Small intestine (tissue), 7 donors: ENCODE measurements at regions not wholly inside any gene's neighbourhood (a gene's known extent, or its start where the extent isn't known, plus 50 kb on each side); places are given as distances from the start of the nearest gene placed in this dataset.
"Not testable (repeated sequence)": the region's sequence is repeated elsewhere in the genome, so short reads cannot be mapped to it uniquely, and the experiment has no call there.

Experiments
- DNase-seq, 2 donors: peaks; one replicate each; pipeline versions ENCODE4 v3.0.0 to v3.0.0-alpha.2; 2013
- FAIRE-seq: peaks from 2 replicates; lab custom pipeline; 2012; peaks lifted over from hg19 to GRCh38; lab: Jason Lieb, UNC
- H3K27ac ChIP-seq, 3 donors: one replicate each; pipeline ENCODE4 v1.5.1; 2013; ENCODE audit warnings: low read length in 2 of 3, mild to moderate bottlenecking in 2 of 3, control low read depth in 1 of 3, inconsistent platforms in 1 of 3, low read depth in 1 of 3, moderate library complexity in 1 of 3
- H3K27me3 ChIP-seq, 3 donors: one replicate each; pipeline ENCODE4 v1.6.1; 2013; ENCODE audit warnings: low read length in 3 of 3, inconsistent platforms in 1 of 3; ENCODE audit not compliant: control insufficient read depth in 3 of 3, insufficient read depth in 3 of 3
- H3K36me3 ChIP-seq, 3 donors: one replicate each; pipeline ENCODE4 v1.6.1; 2013; ENCODE audit warnings: low read length in 3 of 3, inconsistent platforms in 1 of 3, low read depth in 1 of 3, mild to moderate bottlenecking in 1 of 3, moderate library complexity in 1 of 3; ENCODE audit not compliant: control insufficient read depth in 3 of 3, insufficient read depth in 2 of 3
- H3K4me1 ChIP-seq, 3 donors: one replicate each; pipeline ENCODE4 v1.6.1; 2013; ENCODE audit warnings: low read length in 2 of 3, inconsistent platforms in 1 of 3, low read depth in 1 of 3, mild to moderate bottlenecking in 1 of 3, moderate library complexity in 1 of 3; ENCODE audit not compliant: control insufficient read depth in 3 of 3, insufficient read depth in 2 of 3
- H3K4me3 ChIP-seq, 3 donors: one replicate each; pipeline ENCODE4 v1.5.1; 2013; ENCODE audit warnings: low read length in 3 of 3, control low read depth in 1 of 3, inconsistent platforms in 1 of 3, low read depth in 1 of 3, mild to moderate bottlenecking in 1 of 3, moderate library complexity in 1 of 3
- H3K9me3 ChIP-seq, 2 donors: one replicate each; pipeline ENCODE4 v1.6.1; 2013; ENCODE audit warnings: low read depth in 1 of 2, low read length in 1 of 2; ENCODE audit not compliant: control insufficient read depth in 2 of 2, insufficient read depth in 1 of 2
- WGBS, 3 donors: extraction: QIAGEN DNeasy Blood & Tissue Kit; methylation state at CpG; one replicate each; pipeline ENCODE4 v1.1.7; 2013; 5-methylcytosine and 5-hydroxymethylcytosine counted together
- donor health status: healthy with polysubstance abuse.
- donor health status: control.
- donor health status: control.
- donor health status: Bipolar disorder and iron deficiency.
- donor health status: healthy.

- FAIRE-seq (no peak), DNase-seq (no peak)
- WGBS, 3 donors, result 54 to 65% (median 57%) methylated on average over 4 of the region's 4 CpGs
- Histone ChIP-seq H3K27me3 (no peaks in the 10 kb centered on the region), H3K4me1 (no peaks in the 10 kb centered on the region), H3K4me3 (no peak overlapping the region), H3K36me3 (no peaks in the 10 kb centered on the region), H3K27ac (no peak overlapping the region), H3K9me3 (peaks cover 0 to 4% of the 10 kb centered on the region in 2 donors)
Measured at GRCh38 chr6:67011441-67011840, 1304.4 kb upstream of the EYS start.

DNA sequence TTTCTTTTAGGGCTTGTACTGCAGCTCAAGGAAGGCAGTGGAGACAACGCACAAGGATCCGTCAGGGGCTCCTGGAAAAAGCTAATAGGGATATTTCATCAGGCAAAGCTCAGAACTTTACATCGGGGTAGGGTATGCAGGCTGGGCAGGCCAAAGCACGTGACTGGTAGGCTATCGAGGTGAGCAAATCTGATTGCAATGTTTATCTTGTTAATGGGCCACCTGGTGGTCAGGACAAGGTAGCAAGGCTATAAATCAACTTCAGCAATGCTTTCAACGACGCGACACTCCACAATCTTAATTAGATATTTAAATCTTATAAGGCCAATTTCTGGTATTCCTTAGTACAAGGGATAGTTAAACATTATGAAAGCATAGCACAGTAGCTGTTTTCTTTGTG lies 1302.8 kb upstream of the EYS start:
- no peak overlapping the region for H3K27ac ChIP-seq
- 45 to 57% (median 56%) methylated on average over 8 of the region's 8 CpGs for WGBS, 3 donors
- no peaks in the 10 kb centered on the region for H3K36me3 ChIP-seq
- FAIRE-seq, result no peak
- H3K9me3 ChIP-seq, result peaks cover 0 to 4% of the 10 kb centered on the region in 2 donors
- H3K4me3 ChIP-seq, result no peak overlapping the region
- no peaks in the 10 kb centered on the region for H3K27me3 ChIP-seq
- H3K4me1 ChIP-seq, result no peaks in the 10 kb centered on the region
- DNase-seq, result no peak

GRCh38 chr6:67003844-67004243 lies 1296.8 kb upstream of the EYS start:
- H3K9me3 ChIP-seq, result peaks cover 0 to 5% of the 10 kb centered on the region in 2 donors
- 87 to 89% (median 87%) methylated on average over 3 of the region's 3 CpGs for WGBS, 3 donors

GRCh38 chr6:67000121-67000520 lies 1293.1 kb upstream of the EYS start:
- H3K4me3 ChIP-seq, result no peak overlapping the region
- 90 to 95% (median 94%) methylated on average over 2 of the region's 2 CpGs for WGBS, 3 donors
- peaks cover 0 to 10% of the 10 kb centered on the region in 2 donors for H3K9me3 ChIP-seq
- no peak overlapping the region for H3K27ac ChIP-seq
- no peaks in the 10 kb centered on the region for H3K36me3 ChIP-seq
- FAIRE-seq (no peak), DNase-seq (no peak)
- no peaks in the 10 kb centered on the region for H3K4me1 ChIP-seq
- no peaks in the 10 kb centered on the region for H3K27me3 ChIP-seq

More at GRCh38 chr6:67003844-67004243, 1296.8 kb upstream of the EYS start:
- Histone ChIP-seq H3K4me3 (no peak overlapping the region), H3K36me3 (no peaks in the 10 kb centered on the region), H3K27ac (no peak overlapping the region), H3K27me3 (no peaks in the 10 kb centered on the region), H3K4me1 (no peaks in the 10 kb centered on the region)
- no peak for DNase-seq
- no peak for FAIRE-seq

GRCh38 chr6:66997579-66997978 lies 1290.6 kb upstream of the EYS start:
- not testable (repeated sequence) for H3K4me3 ChIP-seq

DNA sequence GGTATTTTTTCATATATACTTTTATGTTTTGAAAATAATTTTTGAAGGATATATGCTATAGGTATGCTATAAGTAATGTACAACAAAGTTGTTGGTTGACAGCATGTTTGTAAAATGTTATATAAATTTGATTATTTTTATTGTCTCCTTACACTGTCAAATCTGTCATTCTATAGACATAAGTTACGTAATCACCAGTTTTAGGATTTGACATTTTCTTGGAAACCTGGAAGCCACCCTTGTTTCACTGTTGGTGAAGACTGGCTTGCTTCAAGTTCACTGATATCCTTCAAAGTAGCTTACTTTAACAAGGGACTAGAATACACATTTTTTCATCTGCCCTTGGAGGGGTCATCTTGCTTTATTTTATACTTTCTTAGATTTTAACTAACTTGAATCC lies 1288.6 kb upstream of the EYS start:
- Histone ChIP-seq H3K27ac (no peak overlapping the region), H3K4me1 (no peaks in the 10 kb centered on the region), H3K27me3 (no peaks in the 10 kb centered on the region), H3K36me3 (no peaks in the 10 kb centered on the region), H3K9me3 (peaks cover 1 to 17% of the 10 kb centered on the region in 2 donors), H3K4me3 (no peak overlapping the region)
- DNase-seq (no peak), FAIRE-seq (no peak)
- WGBS, 3 donors, result 61 to 96% (median 87%) methylated on average over 1 of the region's 1 CpG

More at GRCh38 chr6:66997579-66997978, 1290.6 kb upstream of the EYS start:
- not testable (repeated sequence) for FAIRE-seq, DNase-seq, H3K36me3 ChIP-seq, H3K27ac ChIP-seq, H3K4me1 ChIP-seq, H3K27me3 ChIP-seq
- H3K9me3 ChIP-seq, result peaks cover 0 to 10% of the 10 kb centered on the region in 2 donors
- 82 to 94% (median 90%) methylated on average over 1 of the region's 1 CpG for WGBS, 3 donors

DNA sequence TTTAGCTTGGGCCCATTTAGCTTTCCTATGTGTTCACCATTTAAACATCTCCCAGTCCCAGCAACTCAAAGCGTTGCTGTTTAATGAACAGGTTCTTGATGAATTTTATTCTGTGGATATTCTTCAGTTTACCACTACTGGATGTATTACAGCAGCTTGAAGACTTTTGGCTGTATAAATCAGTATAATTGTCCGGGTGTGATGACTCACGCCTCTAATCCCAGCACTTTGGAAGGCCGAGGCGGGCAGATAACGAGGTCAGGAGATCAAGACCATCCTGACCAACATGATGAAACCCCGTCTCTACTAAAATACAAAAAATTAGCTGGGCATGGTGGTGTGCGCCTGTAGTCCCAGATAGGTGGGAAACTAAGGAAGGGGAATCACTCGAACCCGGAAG lies 1286.7 kb upstream of the EYS start:
- H3K4me1 ChIP-seq, H3K36me3 ChIP-seq, FAIRE-seq, DNase-seq, H3K27ac ChIP-seq, H3K27me3 ChIP-seq, H3K4me3 ChIP-seq: not testable (repeated sequence)
- H3K9me3 ChIP-seq, result peaks cover 2 to 13% of the 10 kb centered on the region in 2 donors
- WGBS, 3 donors, result 85 to 90% (median 85%) methylated on average over 10 of the region's 10 CpGs

- DNase-seq (no peak), FAIRE-seq (no peak)
- no peaks in the 10 kb centered on the region for H3K36me3 ChIP-seq
Measured at GRCh38 chr6:66993272-66993671, 1286.2 kb upstream of the EYS start.

DNA sequence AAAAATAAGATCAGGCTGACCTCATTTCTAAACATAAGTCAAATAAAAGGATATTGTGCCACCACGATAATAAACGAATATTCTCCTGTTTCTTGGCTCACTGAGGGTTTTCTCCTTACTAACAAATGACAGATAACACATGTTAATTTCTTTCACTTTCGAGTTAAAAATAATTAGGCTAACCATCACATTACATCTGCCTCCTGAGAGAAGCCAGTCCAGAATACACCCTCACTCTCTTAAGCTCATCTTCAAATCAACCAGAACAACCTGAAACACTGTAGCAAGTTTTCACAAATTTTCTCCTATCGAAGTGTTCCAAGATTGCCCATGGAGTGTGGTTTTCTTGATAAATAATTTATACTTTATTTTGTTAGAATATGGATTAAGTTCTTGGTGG lies 1285.6 kb upstream of the EYS start:
- 60 to 82% (median 75%) methylated on average over 4 of the region's 4 CpGs for WGBS, 3 donors
- Histone ChIP-seq H3K4me3 (no peak overlapping the region), H3K27me3 (no peaks in the 10 kb centered on the region), H3K27ac (no peak overlapping the region), H3K36me3 (no peaks in the 10 kb centered on the region), H3K4me1 (no peaks in the 10 kb centered on the region), H3K9me3 (peaks cover 2 to 13% of the 10 kb centered on the region in 2 donors)
- FAIRE-seq (no peak), DNase-seq (no peak)

More at GRCh38 chr6:66993272-66993671, 1286.2 kb upstream of the EYS start:
- Histone ChIP-seq H3K4me3 (no peak overlapping the region), H3K4me1 (no peaks in the 10 kb centered on the region), H3K27ac (no peak overlapping the region), H3K27me3 (no peaks in the 10 kb centered on the region), H3K9me3 (peaks cover 2 to 11% of the 10 kb centered on the region in 2 donors)
- 73 to 92% (median 87%) methylated on average over 3 of the region's 3 CpGs for WGBS, 3 donors
